Esophagus muscularis mucosa (tissue), 4 donors: ENCODE measurements at regions not wholly inside any gene's neighbourhood (a gene's known extent, or its start where the extent isn't known, plus 50 kb on each side); places are given as distances from the start of the nearest gene placed in this dataset.

Experiments used
- DNase-seq: peaks from one replicate; pipeline ENCODE4 v3.0.0-alpha.2; 2017; ENCODE audit errors: extremely low spot score
- H3K27ac ChIP-seq, 4 donors: fragments of 200-600 bp; sonication (generic); replicated peaks in 1 of 4; 1 replicate in 3 of 4; 2 replicates in 1 of 4; pipeline ENCODE4 v1.5.1; 2016 to 2019; ENCODE audit warnings: mild to moderate bottlenecking in 1 of 4
- H3K27me3 ChIP-seq, 4 donors: fragments of 200-600 bp; sonication (generic); one replicate each; pipeline versions ENCODE4 v1.5.1 to v1.6.0; 2016 to 2019
- H3K36me3 ChIP-seq, 4 donors: fragments of 200-600 bp; sonication (generic); one replicate each; pipeline ENCODE4 v1.5.1; 2016 to 2019
- H3K4me1 ChIP-seq, 4 donors: fragments of 200-600 bp; sonication (generic); one replicate each; pipeline ENCODE4 v1.5.1; 2016 to 2019
- H3K4me3 ChIP-seq, 4 donors: fragments of 200-600 bp; sonication (generic); 1 replicate in 2 of 4; 2 replicates in 2 of 4; pipeline ENCODE4 v1.5.1; 2016 to 2019; ENCODE audit warnings: mild to moderate bottlenecking in 4 of 4, moderate library complexity in 1 of 4
- H3K9me3 ChIP-seq, 4 donors: fragments of 200-600 bp; sonication (generic); 1 replicate in 3 of 4; 2 replicates in 1 of 4; pipeline ENCODE4 v1.5.1; 2016 to 2019
- CTCF ChIP-seq, 3 experiments: fragments of 200-600 bp in 2 of 3; fragments of 450-650 bp in 1 of 3; sonication (generic) in 2 of 3; IDR thresholded peaks; one replicate each; pipeline ENCODE4 v1.5.1; 2017 to 2019; ENCODE audit warnings: antibody characterized with exemption in 3 of 3, mild to moderate bottlenecking in 2 of 3, moderate library complexity in 1 of 3
- EP300 ChIP-seq: sonication (generic); formaldehyde crosslinking; IDR thresholded peaks from one replicate; pipeline ENCODE4 v1.6.1; 2017; ENCODE audit warnings: antibody characterized with exemption
- POLR2A ChIP-seq: fragments of 450-650 bp; IDR thresholded peaks from one replicate; pipeline ENCODE4 v1.6.1; 2017; ENCODE audit warnings: antibody characterized with exemption, moderate library complexity, mild to moderate bottlenecking, low read depth
- POLR2AphosphoS5 ChIP-seq, 2 donors: sonication (generic); formaldehyde crosslinking; IDR thresholded peaks; one replicate each; pipeline ENCODE4 v1.6.1; 2017; ENCODE audit warnings: antibody characterized with exemption in 2 of 2
- WGBS: methylation state at CpG from one replicate; pipeline ENCODE4 v1.1.5; 2018; 5-methylcytosine and 5-hydroxymethylcytosine counted together
- intact Hi-C: fragments of 100-400 bp; cut with DNase I; formaldehyde crosslinking; loops from one replicate; pipeline ENCODE4 v1.15.1; 2023

- Histone ChIP-seq H3K4me1 (no peaks in the 10 kb centered on the region), H3K27ac (no peak overlapping the region), H3K9me3 (no peaks in the 10 kb centered on the region), H3K36me3 (no peaks in the 10 kb centered on the region), H3K4me3 (no peak overlapping the region), H3K27me3 (peaks cover 0 to 6% (median 0%) of the 10 kb centered on the region in 4 donors)
- 75% methylated on average over 3 of the region's 3 CpGs for WGBS
- TF ChIP-seq POLR2AphosphoS5 (IDR thresholded peaks at IDR 0.05) (no peak), EP300 (no peak), POLR2A (no peak), CTCF (IDR thresholded peaks at IDR 0.05) (no peak)
- intact Hi-C loops = no loop called here
- no peak for DNase-seq
Observed at GRCh38 chr20:51867251-51867650, 64.9 kb upstream of the SALL4 start.

GRCh38 chr20:51864967-51865366 lies 62.6 kb upstream of the SALL4 start:
- Histone ChIP-seq H3K9me3 (no peaks in the 10 kb centered on the region), H3K4me1 (no peaks in the 10 kb centered on the region), H3K36me3 (no peaks in the 10 kb centered on the region), H3K27me3 (peaks cover 0 to 6% (median 0%) of the 10 kb centered on the region in 4 donors), H3K4me3 (no peak overlapping the region), H3K27ac (no peak overlapping the region)
- TF ChIP-seq POLR2A (no peak), CTCF (IDR thresholded peaks at IDR 0.05) (no peak), EP300 (no peak), POLR2AphosphoS5 (IDR thresholded peaks at IDR 0.05) (no peak)
- DNase-seq = no peak
- intact Hi-C loops = no loop called here
- 92% methylated on average over 14 of the region's 14 CpGs for WGBS

GRCh38 chr20:51862796-51863195 lies 60.5 kb upstream of the SALL4 start:
- H3K9me3 ChIP-seq = no peaks in the 10 kb centered on the region
- H3K27me3 ChIP-seq = peaks cover 0 to 6% (median 0%) of the 10 kb centered on the region in 4 donors
- WGBS = 88% methylated on average over 8 of the region's 8 CpGs
- no peak overlapping the region for H3K27ac ChIP-seq
- no peaks in the 10 kb centered on the region for H3K36me3 ChIP-seq
- H3K4me1 ChIP-seq = no peaks in the 10 kb centered on the region
- intact Hi-C loops = no loop called here
- no peak for TF ChIP-seq EP300
- no peak for TF ChIP-seq POLR2A
- TF ChIP-seq CTCF (IDR thresholded peaks at IDR 0.05) = no peak
- TF ChIP-seq POLR2AphosphoS5 (IDR thresholded peaks at IDR 0.05) = no peak
- no peak overlapping the region for H3K4me3 ChIP-seq
- DNase-seq = no peak

- Histone ChIP-seq H3K4me3 (no peak overlapping the region), H3K9me3 (no peaks in the 10 kb centered on the region), H3K27me3 (peaks cover 0 to 6% (median 0%) of the 10 kb centered on the region in 4 donors), H3K27ac (no peak overlapping the region), H3K36me3 (no peaks in the 10 kb centered on the region), H3K4me1 (no peaks in the 10 kb centered on the region)
- intact Hi-C loops = no loop called here
- 60% methylated on average over 7 of the region's 7 CpGs for WGBS
- no peak for DNase-seq
- TF ChIP-seq POLR2A (no peak), EP300 (no peak), CTCF (IDR thresholded peaks at IDR 0.05) (no peak), POLR2AphosphoS5 (IDR thresholded peaks at IDR 0.05) (no peak)
Observed at GRCh38 chr20:51861726-51862466, 59.6 kb upstream of the SALL4 start.
